Adipocyte (in vitro differentiated cells): ENCODE measurements at regions not wholly inside any gene's neighbourhood (a gene's known extent, or its start where the extent isn't known, plus 50 kb on each side); places are given as distances from the start of the nearest gene placed in this dataset.

Experiments used
- DNase-seq: peaks from one replicate; pipeline ENCODE4 v3.0.0-alpha.2; 2015; ENCODE audit warnings: low read depth
- H3K27me3 ChIP-seq: replicated peaks from 2 replicates; pipeline ENCODE4 v1.7.0; 2013; ENCODE audit warnings: mild to moderate bottlenecking, low read length, moderate library complexity; ENCODE audit not compliant: control insufficient read depth, insufficient read depth
- H3K36me3 ChIP-seq: 2 replicates; pipeline ENCODE4 v1.7.0; 2013; ENCODE audit warnings: low read length, mild to moderate bottlenecking, moderate library complexity; ENCODE audit not compliant: control insufficient read depth, insufficient read depth, severe bottlenecking
- H3K4me1 ChIP-seq: 2 replicates; pipeline ENCODE4 v1.7.0; 2013; ENCODE audit warnings: mild to moderate bottlenecking, low read length, moderate library complexity; ENCODE audit not compliant: control insufficient read depth, insufficient read depth
- H3K4me3 ChIP-seq: 2 replicates; pipeline ENCODE4 v1.7.0; 2013; ENCODE audit warnings: mild to moderate bottlenecking, low read length, moderate library complexity
- H3K9ac ChIP-seq: 2 replicates; pipeline ENCODE4 v1.7.0; 2013; ENCODE audit warnings: mild to moderate bottlenecking, low read length, moderate library complexity
- H3K9me3 ChIP-seq: 2 replicates; pipeline ENCODE4 v1.7.0; 2013; ENCODE audit warnings: mild to moderate bottlenecking, low read length, moderate library complexity; ENCODE audit not compliant: control insufficient read depth

- no peaks in the 10 kb centered on the region for H3K4me1 ChIP-seq
- DNase-seq = no peak
- no peak overlapping the region for H3K4me3 ChIP-seq
- no peaks in the 10 kb centered on the region for H3K9me3 ChIP-seq
- no peak overlapping the region for H3K9ac ChIP-seq
- no peaks in the 10 kb centered on the region for H3K36me3 ChIP-seq
- H3K27me3 ChIP-seq = peaks cover under 1% of the 10 kb centered on the region
These were observed 128.1 kb upstream of the HPF1 start for GRCh38 chr4:169885893-169886292.

- Histone ChIP-seq H3K4me3 (no peak overlapping the region), H3K9me3 (no peaks in the 10 kb centered on the region), H3K27me3 (no peaks in the 10 kb centered on the region), H3K36me3 (no peaks in the 10 kb centered on the region), H3K9ac (no peak overlapping the region), H3K4me1 (no peaks in the 10 kb centered on the region)
- DNase-seq = no peak
These were observed 124.0 kb upstream of the HPF1 start for GRCh38 chr4:169881769-169882168.

- no peaks in the 10 kb centered on the region for H3K27me3 ChIP-seq
- no peak overlapping the region for H3K4me3 ChIP-seq
- no peaks in the 10 kb centered on the region for H3K36me3 ChIP-seq
- no peaks in the 10 kb centered on the region for H3K4me1 ChIP-seq
- no peak for DNase-seq
- no peak overlapping the region for H3K9ac ChIP-seq
- no peaks in the 10 kb centered on the region for H3K9me3 ChIP-seq
These were observed 112.8 kb upstream of the HPF1 start for GRCh38 chr4:169870507-169870906.

GRCh38 chr4:169869490-169869889 is 111.7 kb upstream of the HPF1 start:
- no peaks in the 10 kb centered on the region for H3K36me3 ChIP-seq
- no peak overlapping the region for H3K4me3 ChIP-seq
- no peak overlapping the region for H3K9ac ChIP-seq

GRCh38 chr4:169861593-169861992 is 103.8 kb upstream of the HPF1 start:
- Histone ChIP-seq H3K36me3 (no peaks in the 10 kb centered on the region), H3K9ac (no peak overlapping the region), H3K4me1 (no peaks in the 10 kb centered on the region), H3K4me3 (no peak overlapping the region), H3K27me3 (peaks cover 6% of the 10 kb centered on the region), H3K9me3 (no peaks in the 10 kb centered on the region)
- DNase-seq = no peak

More at GRCh38 chr4:169869490-169869889, 111.7 kb upstream of the HPF1 start:
- Histone ChIP-seq H3K4me1 (no peaks in the 10 kb centered on the region), H3K27me3 (no peaks in the 10 kb centered on the region), H3K9me3 (no peaks in the 10 kb centered on the region)
- no peak for DNase-seq

- Histone ChIP-seq H3K4me3 (no peak overlapping the region), H3K27me3 (peaks cover 11% of the 10 kb centered on the region), H3K36me3 (no peaks in the 10 kb centered on the region), H3K4me1 (no peaks in the 10 kb centered on the region), H3K9ac (no peak overlapping the region), H3K9me3 (no peaks in the 10 kb centered on the region)
- DNase-seq = no peak
These were observed 101.8 kb upstream of the HPF1 start for GRCh38 chr4:169859366-169860216.

GRCh38 chr4:169854090-169854489 is 96.3 kb upstream of the HPF1 start:
- no peaks in the 10 kb centered on the region for H3K36me3 ChIP-seq
- H3K4me3 ChIP-seq = no peak overlapping the region
- no peak for DNase-seq
- H3K27me3 ChIP-seq = peaks cover 4% of the 10 kb centered on the region
- no peaks in the 10 kb centered on the region for H3K9me3 ChIP-seq
- no peak overlapping the region for H3K9ac ChIP-seq
- H3K4me1 ChIP-seq = peaks cover 4% of the 10 kb centered on the region

GRCh38 chr4:169852481-169852880 is 94.7 kb upstream of the HPF1 start:
- Histone ChIP-seq H3K4me1 (peaks cover 4% of the 10 kb centered on the region), H3K9ac (no peak overlapping the region), H3K36me3 (no peaks in the 10 kb centered on the region), H3K4me3 (no peak overlapping the region), H3K27me3 (peaks cover 4% of the 10 kb centered on the region), H3K9me3 (no peaks in the 10 kb centered on the region)
- no peak for DNase-seq

- DNase-seq = no peak
- H3K27me3 ChIP-seq = peaks cover 4% of the 10 kb centered on the region
- no peak overlapping the region for H3K9ac ChIP-seq
- H3K4me1 ChIP-seq = peaks cover 7% of the 10 kb centered on the region
- H3K4me3 ChIP-seq = no peak overlapping the region
- no peaks in the 10 kb centered on the region for H3K36me3 ChIP-seq
- no peaks in the 10 kb centered on the region for H3K9me3 ChIP-seq
These were observed 94.0 kb upstream of the HPF1 start for GRCh38 chr4:169851750-169852149.

- no peak overlapping the region for H3K4me3 ChIP-seq
- no peaks in the 10 kb centered on the region for H3K27me3 ChIP-seq
- H3K4me1 ChIP-seq = peaks cover 13% of the 10 kb centered on the region
- no peak overlapping the region for H3K9ac ChIP-seq
- no peaks in the 10 kb centered on the region for H3K36me3 ChIP-seq
- H3K9me3 ChIP-seq = no peaks in the 10 kb centered on the region
- DNase-seq = no peak
These were observed 91.7 kb upstream of the HPF1 start for GRCh38 chr4:169849456-169849855.

- Histone ChIP-seq H3K4me1 (peaks cover 13% of the 10 kb centered on the region), H3K36me3 (no peaks in the 10 kb centered on the region), H3K9ac (no peak overlapping the region), H3K9me3 (no peaks in the 10 kb centered on the region), H3K4me3 (no peak overlapping the region), H3K27me3 (no peaks in the 10 kb centered on the region)
- no peak for DNase-seq
These were observed 90.3 kb upstream of the HPF1 start for GRCh38 chr4:169848018-169848417.

- Histone ChIP-seq H3K27me3 (peaks cover 2% of the 10 kb centered on the region), H3K9me3 (no peaks in the 10 kb centered on the region), H3K4me1 (peaks cover 13% of the 10 kb centered on the region), H3K36me3 (no peaks in the 10 kb centered on the region), H3K9ac (no peak overlapping the region), H3K4me3 (no peak overlapping the region)
- DNase-seq = no peak
These were observed 89.4 kb upstream of the HPF1 start for GRCh38 chr4:169847171-169847570.
